HCEC 1CT (cell line): ENCODE measurements at regions not wholly inside any gene's neighbourhood (a gene's known extent, or its start where the extent isn't known, plus 50 kb on each side); places are given as distances from the start of the nearest gene placed in this dataset.

Source experiments
- DNase-seq: peaks from one replicate; pipeline ENCODE4 v3.0.0-alpha.2; 2017

- no peak for DNase-seq
Observed at GRCh38 chr5:166977911-166978422, 1313.5 kb upstream of the WWC1 start.

GRCh38 chr5:166979307-166979895, 1312.0 kb upstream of the WWC1 start:
- no peak for DNase-seq

- no peak for DNase-seq
Observed at GRCh38 chr5:166980666-166981065, 1310.8 kb upstream of the WWC1 start.

- no peak for DNase-seq
Observed at GRCh38 chr5:166982226-166982625, 1309.2 kb upstream of the WWC1 start.

GRCh38 chr5:166991601-166992000, 1299.8 kb upstream of the WWC1 start:
- no peak for DNase-seq

GRCh38 chr5:166992108-166992507, 1299.3 kb upstream of the WWC1 start:
- DNase-seq: no peak

- DNase-seq: no peak
Observed at GRCh38 chr5:166992874-166993722, 1298.3 kb upstream of the WWC1 start.

- DNase-seq: no peak
Observed at GRCh38 chr5:166994226-166994625, 1297.2 kb upstream of the WWC1 start.

- DNase-seq: no peak
Observed at GRCh38 chr5:167001246-167001645, 1290.2 kb upstream of the WWC1 start.

- no peak for DNase-seq
Observed at GRCh38 chr5:167008705-167009104, 1282.7 kb upstream of the WWC1 start.

- no peak for DNase-seq
Observed at GRCh38 chr5:167011196-167011595, 1280.2 kb upstream of the WWC1 start.

- no peak for DNase-seq
Observed at GRCh38 chr5:167012123-167013034, 1279.1 kb upstream of the WWC1 start.

- no peak for DNase-seq
Observed at GRCh38 chr5:167014401-167015056, 1276.9 kb upstream of the WWC1 start.

- no peak for DNase-seq
Observed at GRCh38 chr5:167020418-167020817, 1271.0 kb upstream of the WWC1 start.

- DNase-seq: no peak
Observed at GRCh38 chr5:167029488-167029887, 1262.0 kb upstream of the WWC1 start.

- DNase-seq: no peak
Observed at GRCh38 chr5:167030500-167031120, 1260.8 kb upstream of the WWC1 start.

- no peak for DNase-seq
Observed at GRCh38 chr5:167036585-167036984, 1254.9 kb upstream of the WWC1 start.

GRCh38 chr5:167049043-167049663, 1242.3 kb upstream of the WWC1 start:
- DNase-seq: peak; percentile 4

GRCh38 chr5:167049771-167050567, 1241.5 kb upstream of the WWC1 start:
- DNase-seq: no peak

GRCh38 chr5:167050568-167051401, 1240.7 kb upstream of the WWC1 start:
- no peak for DNase-seq
